PC-3 (cell line): ENCODE measurements at regions not wholly inside any gene's neighbourhood (a gene's known extent, or its start where the extent isn't known, plus 50 kb on each side); places are given as distances from the start of the nearest gene placed in this dataset.

Source experiments
- ATAC-seq: fragments of 200-7000 bp; cut with Tn5 transposase; 2 replicates; pipeline ENCODE4 v1.9.1; 2020; ENCODE audit warnings: mild to moderate bottlenecking, moderate library complexity
- BruUV-seq: library from RNA; stranded (reverse); fragments of 400-500 nt; replicated peaks from 2 replicates; lab custom pipeline; 2021; lab: Mats Ljungman, UMichigan
- CTCF ChIA-PET: fragments of 300-600 bp; sonication (Branson Sonifier 250); formaldehyde crosslinking; loops from one replicate; lab custom pipeline; 2022; ENCODE audit warnings: antibody characterized with exemption; lab: Charles Lee
- POLR2A ChIA-PET: fragments of 300-600 bp; sonication (Branson Sonifier 250); formaldehyde crosslinking; loops from one replicate; lab custom pipeline; 2022; ENCODE audit warnings: antibody characterized with exemption; ENCODE audit not compliant: unreplicated experiment; lab: Charles Lee
- DNase-seq: peaks from one replicate; pipeline ENCODE4 v3.0.0-alpha.2; 2015
- H2AFZ ChIP-seq: fragments of 300-600 bp; sonication (generic); 2 replicates; pipeline ENCODE4 v1.6.0; 2016; ENCODE audit warnings: antibody characterized with exemption, low read length
- H3F3A ChIP-seq: fragments of 300-600 bp; sonication (generic); one replicate; pipeline ENCODE4 v1.6.0; 2017; ENCODE audit warnings: antibody characterized with exemption, low read length, control low read depth, mild to moderate bottlenecking; ENCODE audit not compliant: unreplicated experiment
- H3K27ac ChIP-seq: fragments of 300-600 bp; sonication (generic); 2 replicates; pipeline ENCODE4 v1.5.1; 2016; ENCODE audit warnings: mild to moderate bottlenecking, low read length
- H3K27me3 ChIP-seq: fragments of 300-600 bp; sonication (generic); 2 replicates; pipeline ENCODE4 v1.6.1; 2016; ENCODE audit warnings: low read length, mixed read lengths
- H3K36me3 ChIP-seq: fragments of 300-600 bp; sonication (generic); 2 replicates; pipeline ENCODE4 v1.6.1; 2016; ENCODE audit warnings: low read depth, mixed run types, low read length, mixed read lengths
- H3K4me1 ChIP-seq: fragments of 300-600 bp; sonication (generic); 2 replicates; pipeline ENCODE4 v1.5.1; 2016; ENCODE audit warnings: low read length; ENCODE audit not compliant: insufficient read depth
- H3K4me2 ChIP-seq: fragments of 300-600 bp; sonication (generic); 2 replicates; pipeline ENCODE4 v1.6.0; 2016; ENCODE audit warnings: low read length
- H3K4me3 ChIP-seq: fragments of 300-600 bp; sonication (generic); 2 replicates; pipeline ENCODE4 v1.5.1; 2016; ENCODE audit warnings: mild to moderate bottlenecking, low read length, mixed read lengths
- H3K79me2 ChIP-seq: fragments of 300-600 bp; sonication (generic); 2 replicates; pipeline ENCODE4 v1.6.1; 2017; ENCODE audit warnings: low read length, mixed read lengths
- H3K9ac ChIP-seq: fragments of 300-600 bp; sonication (generic); 2 replicates; pipeline ENCODE4 v1.6.0; 2016; ENCODE audit warnings: mild to moderate bottlenecking, low read length
- H3K9me2 ChIP-seq: fragments of 300-600 bp; sonication (generic); replicated peaks from 2 replicates; pipeline ENCODE4 v1.6.1; 2016; ENCODE audit warnings: mixed run types, low read length, mixed read lengths
- H3K9me3 ChIP-seq: fragments of 300-600 bp; sonication (generic); 2 replicates; pipeline ENCODE4 v1.6.1; 2016; ENCODE audit warnings: low read length, mixed read lengths
- H4K20me1 ChIP-seq: fragments of 300-600 bp; sonication (generic); 2 replicates; pipeline ENCODE4 v1.6.1; 2016; ENCODE audit warnings: low read length, mixed read lengths
- EZH2 ChIP-seq: fragments of 300-600 bp; sonication (generic); IDR thresholded peaks from one replicate; pipeline ENCODE4 v1.6.1; 2017; ENCODE audit warnings: antibody characterized with exemption, mild to moderate bottlenecking, low read length; ENCODE audit not compliant: unreplicated experiment
- EZH2phosphoT487 ChIP-seq: fragments of 300-600 bp; sonication (generic); IDR thresholded peaks from 2 replicates; pipeline ENCODE4 v1.6.1; 2018; ENCODE audit warnings: mild to moderate bottlenecking, antibody characterized with exemption, low read length, borderline replicate concordance
- intact Hi-C: fragments of 100-400 bp; cut with micrococcal nuclease; formaldehyde crosslinking; loops from 2 replicates; pipeline ENCODE4 v1.9.0; 2023
- TF ChIP-seq, protein P1 (sequence below): fragments of 300-600 bp; sonication (generic); conservative IDR thresholded peaks from 2 replicates; pipeline ENCODE4 v1.5.1; 2017; ENCODE audit warnings: antibody characterized with exemption, low read depth, mild to moderate bottlenecking, low read length

DNA sequence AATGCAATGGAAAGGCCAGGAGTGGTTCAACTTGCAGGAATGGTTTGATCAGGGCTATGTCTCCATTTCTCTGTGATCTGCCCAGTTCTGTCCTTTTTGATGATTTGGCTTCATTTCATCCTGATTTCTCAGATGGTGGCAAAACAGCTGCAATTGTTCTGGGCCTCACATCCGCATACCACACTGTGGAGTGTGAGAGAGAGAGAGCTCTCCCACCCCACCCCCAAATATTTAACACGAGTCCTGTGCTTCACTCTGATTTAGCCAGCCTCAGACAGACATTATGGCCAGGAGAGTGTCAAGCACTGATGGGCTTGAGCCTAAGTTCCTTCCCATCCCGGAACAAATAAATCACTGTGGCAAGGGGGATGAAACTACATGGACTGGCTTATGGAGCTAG lies 284.6 kb downstream of the CDC5L start:
- H2AFZ ChIP-seq: no peak overlapping the region
- H3F3A ChIP-seq: peaks cover 16% of the 10 kb centered on the region
- peak overlapping the region; percentile 97; the same call in 1 of the 2 replicates for H3K27ac ChIP-seq
- no peaks in the 10 kb centered on the region for H3K79me2 ChIP-seq
- H3K4me2 ChIP-seq: no peak overlapping the region
- no peak overlapping the region for H3K4me3 ChIP-seq
- ChIA-PET POLR2A (no interaction called here), CTCF (no interaction called here)
- H3K9me2 ChIP-seq: no peaks in the 10 kb centered on the region
- BruUV-seq: no TSS peak
- no peaks in the 10 kb centered on the region for H4K20me1 ChIP-seq
- TF ChIP-seq, protein P1, sequence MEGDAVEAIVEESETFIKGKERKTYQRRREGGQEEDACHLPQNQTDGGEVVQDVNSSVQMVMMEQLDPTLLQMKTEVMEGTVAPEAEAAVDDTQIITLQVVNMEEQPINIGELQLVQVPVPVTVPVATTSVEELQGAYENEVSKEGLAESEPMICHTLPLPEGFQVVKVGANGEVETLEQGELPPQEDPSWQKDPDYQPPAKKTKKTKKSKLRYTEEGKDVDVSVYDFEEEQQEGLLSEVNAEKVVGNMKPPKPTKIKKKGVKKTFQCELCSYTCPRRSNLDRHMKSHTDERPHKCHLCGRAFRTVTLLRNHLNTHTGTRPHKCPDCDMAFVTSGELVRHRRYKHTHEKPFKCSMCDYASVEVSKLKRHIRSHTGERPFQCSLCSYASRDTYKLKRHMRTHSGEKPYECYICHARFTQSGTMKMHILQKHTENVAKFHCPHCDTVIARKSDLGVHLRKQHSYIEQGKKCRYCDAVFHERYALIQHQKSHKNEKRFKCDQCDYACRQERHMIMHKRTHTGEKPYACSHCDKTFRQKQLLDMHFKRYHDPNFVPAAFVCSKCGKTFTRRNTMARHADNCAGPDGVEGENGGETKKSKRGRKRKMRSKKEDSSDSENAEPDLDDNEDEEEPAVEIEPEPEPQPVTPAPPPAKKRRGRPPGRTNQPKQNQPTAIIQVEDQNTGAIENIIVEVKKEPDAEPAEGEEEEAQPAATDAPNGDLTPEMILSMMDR: no peak
- TF ChIP-seq EZH2phosphoT487 (no peak), EZH2 (no peak)
- no peaks in the 10 kb centered on the region for H3K27me3 ChIP-seq
- H3K9ac ChIP-seq: no peak overlapping the region
- peaks cover 47% of the 10 kb centered on the region for H3K4me1 ChIP-seq
- no peak for ATAC-seq
- intact Hi-C loops: loop anchor here (10.0 kb wide), 2 partner anchors 153 to 253 kb away; no protein-coding TSS in a partner anchor
- DNase-seq: no peak
- H3K36me3 ChIP-seq: no peaks in the 10 kb centered on the region
- no peaks in the 10 kb centered on the region for H3K9me3 ChIP-seq

DNA sequence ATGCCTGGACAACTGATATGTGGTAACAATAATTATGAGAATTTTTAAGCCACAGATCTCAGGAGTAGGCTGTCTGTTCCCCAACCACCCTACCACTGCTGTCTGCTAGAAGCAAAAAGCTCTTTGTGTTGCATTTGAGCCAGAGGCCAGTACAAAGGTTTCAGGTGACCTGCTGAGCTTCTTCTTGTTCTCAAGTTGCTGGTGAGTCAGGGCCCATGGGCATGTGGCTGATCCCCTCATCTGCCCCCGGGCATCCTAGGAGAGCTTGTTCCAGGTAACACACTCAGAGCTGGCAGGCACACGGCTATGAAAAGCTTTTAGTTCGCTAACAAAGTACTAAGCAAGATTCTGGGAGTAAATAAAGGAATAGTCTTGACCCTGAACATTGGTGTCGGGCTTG lies 285.3 kb downstream of the CDC5L start:
- Histone ChIP-seq H3K4me2 (peak overlapping the region; percentile 56), H3K9ac (peak overlapping the region; percentile 11; the same call in 1 of the 2 replicates), H3K4me3 (no peak overlapping the region), H3K9me2 (no peaks in the 10 kb centered on the region), H3F3A (peaks cover 16% of the 10 kb centered on the region), H4K20me1 (no peaks in the 10 kb centered on the region), H3K27ac (peak overlapping the region; percentile 97), H2AFZ (no peak overlapping the region), H3K4me1 (peaks cover 49% of the 10 kb centered on the region), H3K79me2 (no peaks in the 10 kb centered on the region), H3K27me3 (no peaks in the 10 kb centered on the region), H3K9me3 (no peaks in the 10 kb centered on the region), H3K36me3 (no peaks in the 10 kb centered on the region)
- ChIA-PET POLR2A (no interaction called here), CTCF (interaction anchor here (0.6 kb wide), 1 partner anchor 1251 kb away, joined by 4 read pairs; no protein-coding TSS in a partner anchor)
- intact Hi-C loops: loop anchor here (10.0 kb wide), 2 partner anchors 152 to 252 kb away; no protein-coding TSS in a partner anchor
- ATAC-seq (peak; percentile 48), DNase-seq (peak; percentile 93)
- TF ChIP-seq EZH2: no peak
- TF ChIP-seq EZH2phosphoT487: no peak
- TF ChIP-seq, protein P1: no peak
- BruUV-seq: no TSS peak
